ENCODE measurements at regions not wholly inside any gene's neighbourhood (a gene's known extent, or its start where the extent isn't known, plus 50 kb on each side); places are given as distances from the start of the nearest gene placed in this dataset.

- no peak overlapping the region for H3K27ac Mint-ChIP-seq (ENCODE audit: unreplicated experiment)
Observed at GRCh38 chrX:36859231-36859630, 148.9 kb upstream of the FAM47C start.

GRCh38 chrX:36861601-36862000, 146.6 kb upstream of the FAM47C start:
- Mint-ChIP-seq H3K27me3 (ENCODE audit: unreplicated experiment) (no peaks in the 10 kb centered on the region), H3K4me1 (ENCODE audit: unreplicated experiment) (no peaks in the 10 kb centered on the region), H3K4me3 (ENCODE audit: unreplicated experiment) (no peak overlapping the region), H3K36me3 (ENCODE audit: unreplicated experiment) (no peaks in the 10 kb centered on the region), H3K27ac (ENCODE audit: unreplicated experiment) (no peak overlapping the region), H3K9me3 (ENCODE audit: unreplicated experiment) (no peaks in the 10 kb centered on the region)
- DNase-seq (ENCODE audit: extremely low spot score, unreplicated experiment): no peak
- TF ChIP-seq CTCF (IDR thresholded peaks at IDR 0.05): no peak

More at GRCh38 chrX:36859231-36859630, 148.9 kb upstream of the FAM47C start:
- DNase-seq (ENCODE audit: extremely low spot score, unreplicated experiment): no peak
- TF ChIP-seq CTCF (IDR thresholded peaks at IDR 0.05): no peak
- Mint-ChIP-seq H3K36me3 (ENCODE audit: unreplicated experiment) (no peaks in the 10 kb centered on the region), H3K9me3 (ENCODE audit: unreplicated experiment) (no peaks in the 10 kb centered on the region), H3K4me3 (ENCODE audit: unreplicated experiment) (no peak overlapping the region), H3K4me1 (ENCODE audit: unreplicated experiment) (no peaks in the 10 kb centered on the region), H3K27me3 (ENCODE audit: unreplicated experiment) (no peaks in the 10 kb centered on the region)

GRCh38 chrX:36867143-36867542, 141.0 kb upstream of the FAM47C start:
- H3K27me3 Mint-ChIP-seq (ENCODE audit: unreplicated experiment): peaks cover 3% of the 10 kb centered on the region
- TF ChIP-seq CTCF (IDR thresholded peaks at IDR 0.05): peak; percentile 67
- no peak overlapping the region for H3K4me3 Mint-ChIP-seq (ENCODE audit: unreplicated experiment)
- H3K36me3 Mint-ChIP-seq (ENCODE audit: unreplicated experiment): no peaks in the 10 kb centered on the region
- H3K9me3 Mint-ChIP-seq (ENCODE audit: unreplicated experiment): no peaks in the 10 kb centered on the region
- no peaks in the 10 kb centered on the region for H3K4me1 Mint-ChIP-seq (ENCODE audit: unreplicated experiment)
- H3K27ac Mint-ChIP-seq (ENCODE audit: unreplicated experiment): no peak overlapping the region
- no peak for DNase-seq (ENCODE audit: extremely low spot score, unreplicated experiment)

GRCh38 chrX:36868592-36868991, 139.6 kb upstream of the FAM47C start:
- Mint-ChIP-seq H3K4me1 (ENCODE audit: unreplicated experiment) (no peaks in the 10 kb centered on the region), H3K9me3 (ENCODE audit: unreplicated experiment) (no peaks in the 10 kb centered on the region), H3K4me3 (ENCODE audit: unreplicated experiment) (no peak overlapping the region), H3K27ac (ENCODE audit: unreplicated experiment) (no peak overlapping the region), H3K27me3 (ENCODE audit: unreplicated experiment) (peaks cover 3% of the 10 kb centered on the region), H3K36me3 (ENCODE audit: unreplicated experiment) (no peaks in the 10 kb centered on the region)
- TF ChIP-seq CTCF (IDR thresholded peaks at IDR 0.05): no peak
- DNase-seq (ENCODE audit: extremely low spot score, unreplicated experiment): no peak

- Mint-ChIP-seq H3K9me3 (ENCODE audit: unreplicated experiment) (no peaks in the 10 kb centered on the region), H3K27me3 (ENCODE audit: unreplicated experiment) (peaks cover 3% of the 10 kb centered on the region), H3K27ac (ENCODE audit: unreplicated experiment) (no peak overlapping the region), H3K4me1 (ENCODE audit: unreplicated experiment) (no peaks in the 10 kb centered on the region), H3K4me3 (ENCODE audit: unreplicated experiment) (no peak overlapping the region), H3K36me3 (ENCODE audit: unreplicated experiment) (no peaks in the 10 kb centered on the region)
- DNase-seq (ENCODE audit: extremely low spot score, unreplicated experiment): no peak
- no peak for TF ChIP-seq CTCF (IDR thresholded peaks at IDR 0.05)
Observed at GRCh38 chrX:36869457-36869856, 138.7 kb upstream of the FAM47C start.

Data from osteocyte (in vitro differentiated cells).